ENCODE measurements at regions not wholly inside any gene's neighbourhood (a gene's known extent, or its start where the extent isn't known, plus 50 kb on each side); places are given as distances from the start of the nearest gene placed in this dataset.
"Not testable (repeated sequence)": the region's sequence is repeated elsewhere in the genome, so short reads cannot be mapped to it uniquely, and the experiment has no call there.

GRCh38 chr20:60789399-60789798 is 462.7 kb upstream of the CDH4 start:
- Histone ChIP-seq H3K9me3 (ENCODE audit: control insufficient read depth, low read length) (no peaks in the 10 kb centered on the region), H3K4me1 (ENCODE audit: control insufficient read depth, insufficient read depth, low read length) (no peaks in the 10 kb centered on the region), H3K36me3 (ENCODE audit: control insufficient read depth, insufficient read depth, low read length) (no peaks in the 10 kb centered on the region), H3K4me3 (ENCODE audit: low read length) (no peak overlapping the region), H3K27ac (ENCODE audit: low read depth, low read length) (no peak overlapping the region), H3K27me3 (ENCODE audit: control insufficient read depth, insufficient read depth, low read length, poor library complexity, severe bottlenecking) (no peaks in the 10 kb centered on the region), H3K9ac (ENCODE audit: extremely low read depth, low read length, poor library complexity, severe bottlenecking) (no peak overlapping the region)
- H3K36me3 Mint-ChIP-seq (ENCODE audit: low read depth): no peaks in the 10 kb centered on the region
- no peak overlapping the region for H3K27ac Mint-ChIP-seq
- peaks cover 5% of the 10 kb centered on the region for H3K9me3 Mint-ChIP-seq
- WGBS, 2 experiments (ENCODE audit: insufficient coverage in 1 of 2, insufficient read length in 1 of 2): 88 to 97% methylated on average over 9 to 10 of the region's 10 CpGs
- H3K4me1 Mint-ChIP-seq: no peaks in the 10 kb centered on the region
- H3K4me3 Mint-ChIP-seq: no peak overlapping the region
- H3K27me3 Mint-ChIP-seq (ENCODE audit: insufficient read depth): peaks cover 46% of the 10 kb centered on the region
- no peak for TF ChIP-seq CTCF (conservative IDR thresholded peaks at IDR 0.05)
- no peak for DNase-seq

DNA sequence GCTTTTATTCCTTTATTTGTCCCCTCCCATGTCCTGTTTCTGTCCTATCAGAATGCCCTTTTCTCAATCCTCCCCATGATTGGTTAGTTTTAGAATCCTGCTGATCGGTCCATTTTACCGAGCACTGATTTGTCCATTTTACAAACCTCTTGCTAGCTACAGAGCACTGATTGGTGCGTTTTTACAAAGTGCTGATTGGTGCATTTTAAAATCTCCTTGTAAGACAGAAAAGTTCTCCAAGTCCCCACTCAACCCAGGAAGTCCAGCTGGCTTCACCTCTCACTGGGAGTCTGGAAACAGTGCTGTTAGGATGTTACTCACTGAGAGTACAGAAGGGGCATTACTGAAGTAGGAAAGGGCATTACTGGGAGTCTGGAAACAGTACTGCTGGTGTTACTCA is 461.7 kb upstream of the CDH4 start:
- not testable (repeated sequence) for H3K4me3 Mint-ChIP-seq; H3K27me3 ChIP-seq (ENCODE audit: control insufficient read depth, insufficient read depth, low read length, poor library complexity, severe bottlenecking); H3K4me1 ChIP-seq (ENCODE audit: control insufficient read depth, insufficient read depth, low read length); H3K9ac ChIP-seq (ENCODE audit: extremely low read depth, low read length, poor library complexity, severe bottlenecking); H3K27ac Mint-ChIP-seq; H3K4me1 Mint-ChIP-seq; H3K27ac ChIP-seq (ENCODE audit: low read depth, low read length); DNase-seq; H3K36me3 Mint-ChIP-seq (ENCODE audit: low read depth); H3K4me3 ChIP-seq (ENCODE audit: low read length); H3K9me3 ChIP-seq (ENCODE audit: control insufficient read depth, low read length); H3K9me3 Mint-ChIP-seq; H3K36me3 ChIP-seq (ENCODE audit: control insufficient read depth, insufficient read depth, low read length)
- WGBS, 2 experiments (ENCODE audit: insufficient coverage in 1 of 2, insufficient read length in 1 of 2): 88 to 96% methylated on average over 2 to 3 of the region's 3 CpGs
- peaks cover 49% of the 10 kb centered on the region for H3K27me3 Mint-ChIP-seq (ENCODE audit: insufficient read depth)

DNA sequence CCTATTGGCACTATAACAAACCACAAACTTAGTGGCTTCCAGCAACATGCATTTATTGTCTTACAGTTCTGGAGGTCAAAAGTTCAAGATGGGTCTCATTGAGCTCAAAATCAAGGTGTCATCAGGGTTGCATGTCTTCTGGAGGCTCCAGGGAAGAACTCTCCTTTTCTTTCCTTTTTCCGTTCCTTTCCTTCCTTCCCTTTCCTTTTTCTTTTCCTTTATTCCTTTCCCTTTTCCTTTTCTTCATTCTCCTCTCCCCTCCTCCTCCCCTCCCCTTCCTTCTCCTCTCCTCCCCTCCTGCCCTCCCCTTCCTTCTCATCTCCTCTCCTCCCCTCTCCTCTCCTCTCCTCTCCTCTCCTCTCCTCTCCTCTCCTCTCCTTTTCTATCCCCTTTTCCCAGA is 460.2 kb upstream of the CDH4 start:
- Histone ChIP-seq H3K27me3 (ENCODE audit: control insufficient read depth, insufficient read depth, low read length, poor library complexity, severe bottlenecking) (no peaks in the 10 kb centered on the region), H3K27ac (ENCODE audit: low read depth, low read length) (no peak overlapping the region), H3K9me3 (ENCODE audit: control insufficient read depth, low read length) (no peaks in the 10 kb centered on the region), H3K4me3 (ENCODE audit: low read length) (no peak overlapping the region), H3K36me3 (ENCODE audit: control insufficient read depth, insufficient read depth, low read length) (no peaks in the 10 kb centered on the region), H3K9ac (ENCODE audit: extremely low read depth, low read length, poor library complexity, severe bottlenecking) (no peak overlapping the region), H3K4me1 (ENCODE audit: control insufficient read depth, insufficient read depth, low read length) (no peaks in the 10 kb centered on the region)
- DNase-seq: no peak
- H3K27me3 Mint-ChIP-seq (ENCODE audit: insufficient read depth): peaks cover 49% of the 10 kb centered on the region
- no peaks in the 10 kb centered on the region for H3K36me3 Mint-ChIP-seq (ENCODE audit: low read depth)
- H3K4me3 Mint-ChIP-seq: no peak overlapping the region
- no peak overlapping the region for H3K27ac Mint-ChIP-seq
- no peak for TF ChIP-seq CTCF (conservative IDR thresholded peaks at IDR 0.05)
- peaks cover 5% of the 10 kb centered on the region for H3K9me3 Mint-ChIP-seq
- WGBS, 2 experiments (ENCODE audit: insufficient coverage in 1 of 2, insufficient read length in 1 of 2): 96 to 100% methylated on average over 1 of the region's 1 CpG
- H3K4me1 Mint-ChIP-seq: no peaks in the 10 kb centered on the region

DNA sequence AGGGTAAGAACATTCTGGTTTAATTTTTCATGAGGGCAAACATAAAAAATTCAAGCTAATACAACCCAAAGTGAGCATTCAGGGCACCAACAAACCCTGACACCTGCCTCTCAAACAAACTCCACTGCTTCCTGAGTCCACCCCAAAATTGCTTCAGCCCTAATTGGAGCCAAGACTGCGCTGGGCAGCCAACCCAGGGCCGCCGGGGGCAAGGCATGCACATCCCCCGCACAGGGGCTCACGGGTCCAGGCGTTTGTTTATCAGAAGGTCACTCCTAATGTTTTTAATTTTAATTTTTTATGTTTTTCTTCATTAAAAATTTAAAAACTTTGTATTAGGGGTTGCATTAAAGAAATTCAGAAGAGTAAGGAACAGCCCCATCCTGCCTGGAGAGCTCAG is 459.1 kb upstream of the CDH4 start:
- no peaks in the 10 kb centered on the region for H3K36me3 Mint-ChIP-seq (ENCODE audit: low read depth)
- no peaks in the 10 kb centered on the region for H3K4me1 Mint-ChIP-seq
- no peak for TF ChIP-seq CTCF (conservative IDR thresholded peaks at IDR 0.05)
- peaks cover 8% of the 10 kb centered on the region for H3K9me3 Mint-ChIP-seq
- Histone ChIP-seq H3K9me3 (ENCODE audit: control insufficient read depth, low read length) (no peaks in the 10 kb centered on the region), H3K9ac (ENCODE audit: extremely low read depth, low read length, poor library complexity, severe bottlenecking) (no peak overlapping the region), H3K27me3 (ENCODE audit: control insufficient read depth, insufficient read depth, low read length, poor library complexity, severe bottlenecking) (no peaks in the 10 kb centered on the region), H3K4me3 (ENCODE audit: low read length) (no peak overlapping the region), H3K4me1 (ENCODE audit: control insufficient read depth, insufficient read depth, low read length) (no peaks in the 10 kb centered on the region), H3K27ac (ENCODE audit: low read depth, low read length) (no peak overlapping the region), H3K36me3 (ENCODE audit: control insufficient read depth, insufficient read depth, low read length) (no peaks in the 10 kb centered on the region)
- peaks cover 55% of the 10 kb centered on the region for H3K27me3 Mint-ChIP-seq (ENCODE audit: insufficient read depth)
- no peak overlapping the region for H3K4me3 Mint-ChIP-seq
- WGBS, 2 experiments (ENCODE audit: insufficient coverage in 1 of 2, insufficient read length in 1 of 2): 90% methylated on average over 4 of the region's 6 CpGs; no CpG with 5 or more reads in 1 of the 2 experiments
- no peak for DNase-seq
- no peak overlapping the region for H3K27ac Mint-ChIP-seq

Data from endodermal cell (in vitro differentiated cells).